HepG2 (cell line): ENCODE measurements at regions not wholly inside any gene's neighbourhood (a gene's known extent, or its start where the extent isn't known, plus 50 kb on each side); places are given as distances from the start of the nearest gene placed in this dataset.

ENCODE experiments used
- ATAC-seq: fragments of 200-7000 bp; cut with Tn5 transposase; 3 replicates; pipeline ENCODE4 v1.9.1; 2020; ENCODE audit warnings: mild to moderate bottlenecking, moderate library complexity
- BruUV-seq: library from RNA; stranded (reverse); fragments of 400-500 nt; replicated peaks from 2 replicates; lab custom pipeline; 2021; lab: Mats Ljungman, UMichigan
- CTCF ChIA-PET: fragments of 300-600 bp; formaldehyde crosslinking; extraction: SDS; loops from one replicate; lab custom pipeline; 2021; ENCODE audit warnings: low total read pairs, inconsistent platforms, low intra/inter-chr PET ratio; lab: Yijun Ruan, JAX
- POLR2A ChIA-PET: fragments of 350-600 bp; sonication (Branson Sonifier 250); formaldehyde crosslinking; loops from one replicate; lab custom pipeline; 2020; ENCODE audit warnings: antibody characterized with exemption, inconsistent platforms; lab: Yijun Ruan, JAX
- DNase-seq: peaks from one replicate; pipeline ENCODE4 v3.0.0-alpha.2; 2015; ENCODE audit warnings: low spot score
- FAIRE-seq: peaks from 3 replicates; lab custom pipeline; 2011; peaks lifted over from hg19 to GRCh38; lab: Jason Lieb, UNC
- H2AFZ ChIP-seq: one replicate; pipeline ENCODE4 v1.6.1; 2011; ENCODE audit warnings: low read length, inconsistent platforms
- H3K27ac ChIP-seq: fragments of 300-600 bp; 3 replicates; pipeline ENCODE4 v1.8.0; 2011; ENCODE audit warnings: mixed run types, mild to moderate bottlenecking, mixed read lengths, low read length, inconsistent platforms; ENCODE audit not compliant: insufficient read depth; ENCODE audit errors: extremely low read length
- H3K27me3 ChIP-seq, 2 experiments: fragments of 200-600 bp in 1 of 2; 2 replicates in 1 of 2; 3 replicates in 1 of 2; pipeline versions ENCODE4 v1.6.0 to v1.8.0; 2011; ENCODE audit warnings: low read length in 2 of 2, mild to moderate bottlenecking in 2 of 2, moderate library complexity in 2 of 2, inconsistent platforms in 1 of 2; ENCODE audit not compliant: insufficient read depth in 2 of 2, control insufficient read depth in 1 of 2
- H3K36me3 ChIP-seq, 2 experiments: fragments of 200-600 bp in 1 of 2; replicated peaks in 1 of 2; 2 replicates in 1 of 2; 3 replicates in 1 of 2; pipeline versions ENCODE4 v1.5.1 to v1.8.0; 2011; ENCODE audit warnings: low read length in 2 of 2, inconsistent platforms in 1 of 2; ENCODE audit not compliant: insufficient read depth in 2 of 2, control insufficient read depth in 1 of 2
- H3K4me1 ChIP-seq: 2 replicates; pipeline ENCODE4 v1.5.1; 2012; ENCODE audit warnings: low read length, inconsistent platforms; ENCODE audit not compliant: insufficient read depth
- H3K4me2 ChIP-seq: 2 replicates; pipeline ENCODE4 v1.6.0; 2011; ENCODE audit warnings: low read depth, low read length, inconsistent platforms
- H3K4me3 ChIP-seq, 3 experiments: fragments of 200-600 bp in 1 of 3; sonication (generic), shearing (Covaris generic) in 1 of 3; replicated peaks in 1 of 3; 2 replicates each; pipeline ENCODE4 v1.5.1; 2011 to 2016; ENCODE audit warnings: low read length in 3 of 3, inconsistent platforms in 2 of 3, low read depth in 2 of 3, mild to moderate bottlenecking in 2 of 3, control low read depth in 1 of 3, mixed read lengths in 1 of 3; ENCODE audit not compliant: insufficient read depth in 1 of 3
- H3K79me2 ChIP-seq: one replicate; pipeline ENCODE4 v1.6.1; 2011; ENCODE audit warnings: low read length, inconsistent platforms; ENCODE audit not compliant: insufficient read depth
- H3K9ac ChIP-seq: 2 replicates; pipeline ENCODE4 v1.6.0; 2011; ENCODE audit warnings: mild to moderate bottlenecking, low read depth, low read length, inconsistent platforms; ENCODE audit not compliant: insufficient read depth
- H3K9me3 ChIP-seq: 2 replicates; pipeline ENCODE4 v1.5.1; 2012; ENCODE audit warnings: mild to moderate bottlenecking, low read length
- H4K20me1 ChIP-seq: 2 replicates; pipeline ENCODE4 v1.6.0; 2011; ENCODE audit warnings: inconsistent platforms, mild to moderate bottlenecking, low read length, moderate library complexity; ENCODE audit not compliant: insufficient read depth
- DNMT3B ChIP-seq: conservative IDR thresholded peaks from 2 replicates; pipeline ENCODE4 v1.6.1; 2016; ENCODE audit warnings: missing biosample characterization, control low read depth
- KAT8 ChIP-seq: IDR thresholded peaks from 2 replicates; pipeline ENCODE4 v1.6.1; 2016; ENCODE audit warnings: missing genetic modification reagents, missing compliant biosample characterization
- KDM5A ChIP-seq: fragments of 200-600 bp; sonication (generic); IDR thresholded peaks from 2 replicates; pipeline ENCODE4 v1.7.0; 2018; ENCODE audit warnings: antibody characterized with exemption, mild to moderate bottlenecking, low read length, borderline replicate concordance
- NFE2 ChIP-seq: sonication (generic); formaldehyde crosslinking; IDR thresholded peaks from 2 replicates; pipeline ENCODE4 v1.4.0; 2020; ENCODE audit warnings: missing genetic modification reagents
- SALL1 ChIP-seq: sonication (generic); formaldehyde crosslinking; IDR thresholded peaks from 2 replicates; pipeline ENCODE4 v1.8.0; 2022; ENCODE audit warnings: mild to moderate bottlenecking, missing genetic modification reagents
- SYNCRIP ChIP-seq: fragments of 200-400 bp; formaldehyde crosslinking; IDR thresholded peaks from 2 replicates; pipeline ENCODE4 v1.6.1; 2018; ENCODE audit warnings: mild to moderate bottlenecking, low read depth, low read length; ENCODE audit not compliant: insufficient read depth
- ZBTB25 ChIP-seq: IDR thresholded peaks from 2 replicates; pipeline ENCODE4 v1.6.1; 2018; ENCODE audit warnings: missing genetic modification reagents
- ZBTB44 ChIP-seq: sonication (generic); formaldehyde crosslinking; IDR thresholded peaks from 2 replicates; pipeline ENCODE4 v1.4.0; 2020; ENCODE audit warnings: missing genetic modification reagents
- ZBTB7A ChIP-seq: sonication (generic); formaldehyde crosslinking; IDR thresholded peaks from 2 replicates; pipeline ENCODE4 v1.8.0; 2022; ENCODE audit warnings: mild to moderate bottlenecking, missing genetic modification reagents
- ZEB1 ChIP-seq: IDR thresholded peaks from 2 replicates; pipeline ENCODE4 v1.6.1; 2012; ENCODE audit warnings: mild to moderate bottlenecking, low read depth, inconsistent platforms; ENCODE audit not compliant: insufficient replicate concordance
- ZFP90 ChIP-seq: sonication (generic); formaldehyde crosslinking; IDR thresholded peaks from 2 replicates; pipeline ENCODE4 v1.8.0; 2022; ENCODE audit warnings: missing genetic modification reagents, mild to moderate bottlenecking, inconsistent platforms, borderline replicate concordance
- ZFP91 ChIP-seq: sonication (generic); formaldehyde crosslinking; IDR thresholded peaks from 2 replicates; pipeline ENCODE4 v1.9.0; 2022; ENCODE audit warnings: missing genetic modification reagents, mild to moderate bottlenecking, borderline replicate concordance
- ZNF24 ChIP-seq: fragments of 450-650 bp; IDR thresholded peaks from 2 replicates; pipeline ENCODE4 v1.6.1; 2017; ENCODE audit warnings: antibody characterized with exemption, mild to moderate bottlenecking
- ZNF816 ChIP-seq: sonication (generic); formaldehyde crosslinking; IDR thresholded peaks from 2 replicates; pipeline ENCODE4 v1.8.0; 2022; ENCODE audit warnings: missing genetic modification reagents, mild to moderate bottlenecking, borderline replicate concordance
- ZNF883 ChIP-seq: sonication (generic); formaldehyde crosslinking; IDR thresholded peaks from 2 replicates; pipeline ENCODE4 v1.5.1; 2020; ENCODE audit warnings: mild to moderate bottlenecking, missing genetic modification reagents; ENCODE audit errors: not compliant biosample characterization
- ZSCAN22 ChIP-seq: sonication (generic); formaldehyde crosslinking; IDR thresholded peaks from 2 replicates; pipeline ENCODE4 v1.4.0; 2020; ENCODE audit warnings: mild to moderate bottlenecking, missing genetic modification reagents
- WGBS: methylation state at CpG from one replicate; pipeline ENCODE4 v1.1.6; 2017; ENCODE audit warnings: low lambda C conversion rate; 5-methylcytosine and 5-hydroxymethylcytosine counted together
- in situ Hi-C: cut with HindIII; loops from 2 replicates; pipeline ENCODE4 v1.10.0; 2017; ENCODE audit warnings: low pct_unique_long_range_greater_than_20kb; ENCODE audit not compliant: extremely low pct_ligation_motif_present
- intact Hi-C: fragments of 100-400 bp; cut with micrococcal nuclease; formaldehyde crosslinking; loops from one replicate; pipeline ENCODE4 v1.10.0; 2022; ENCODE audit not compliant: unreplicated experiment

GRCh38 chr18:22486667-22487066, 69.0 kb upstream of the CTAGE1 start:
- Histone ChIP-seq H3K4me3 (no peak overlapping the region), H3K4me1 (peaks cover 27% of the 10 kb centered on the region), H3K36me3 (no peaks in the 10 kb centered on the region), H3K9me3 (no peaks in the 10 kb centered on the region), H3K79me2 (no peaks in the 10 kb centered on the region), H3K4me2 (no peak overlapping the region), H4K20me1 (no peaks in the 10 kb centered on the region), H3K27me3 (no peaks in the 10 kb centered on the region), H2AFZ (no peak overlapping the region), H3K27ac (no peak overlapping the region), H3K9ac (no peak overlapping the region)
- no peak for FAIRE-seq
- BruUV-seq, result no TSS peak
- intact Hi-C loops (no loop called here), in situ Hi-C loops (no loop called here)
- DNase-seq, result no peak
- ATAC-seq, result no peak
- ChIA-PET CTCF (no interaction called here), POLR2A (no interaction called here)
- WGBS, result 9% methylated on average over 1 of the region's 1 CpG
- TF ChIP-seq ZNF24 (no peak), DNMT3B (CRISPR knock-in tag) (no peak), ZFP91 (CRISPR knock-in tag) (no peak), KAT8 (no peak), ZFP90 (CRISPR knock-in tag) (no peak), NFE2 (CRISPR knock-in tag) (no peak), ZNF816 (CRISPR knock-in tag) (no peak)

GRCh38 chr18:22488554-22488953, 70.8 kb upstream of the CTAGE1 start:
- BruUV-seq, result no TSS peak
- intact Hi-C loops, result no loop called here
- Histone ChIP-seq H3K9me3 (no peaks in the 10 kb centered on the region), H3K4me3 (no peak overlapping the region), H3K4me2 (no peak overlapping the region), H2AFZ (no peak overlapping the region), H3K27ac (no peak overlapping the region), H3K36me3 (no peaks in the 10 kb centered on the region), H3K79me2 (no peaks in the 10 kb centered on the region), H3K9ac (no peak overlapping the region), H4K20me1 (no peaks in the 10 kb centered on the region), H3K27me3 (no peaks in the 10 kb centered on the region), H3K4me1 (peaks cover 36% of the 10 kb centered on the region)
- FAIRE-seq (no peak), ATAC-seq (no peak), DNase-seq (no peak)
- POLR2A ChIA-PET, result no interaction called here
- in situ Hi-C loops, result no loop called here
- WGBS, result 64% methylated on average over 5 of the region's 5 CpGs
- CTCF ChIA-PET, result no interaction called here
- TF ChIP-seq ZBTB25 (CRISPR knock-in tag) (no peak), ZBTB44 (no peak), KDM5A (no peak), ZEB1 (no peak), ZNF883 (no peak), SALL1 (CRISPR knock-in tag) (no peak), SYNCRIP (no peak), ZBTB7A (CRISPR knock-in tag) (no peak), ZSCAN22 (no peak)
